OCI-LY3 (cell line): ENCODE measurements at regions not wholly inside any gene's neighbourhood (a gene's known extent, or its start where the extent isn't known, plus 50 kb on each side); places are given as distances from the start of the nearest gene placed in this dataset.
"Not testable (repeated sequence)": the region's sequence is repeated elsewhere in the genome, so short reads cannot be mapped to it uniquely, and the experiment has no call there.

Source experiments
- H2AFZ ChIP-seq: fragments of 200-600, 300-600 bp; shearing (Covaris generic); 2 replicates; pipeline ENCODE4 v1.6.0; 2014; ENCODE audit warnings: antibody characterized with exemption, low read depth, low read length
- H3K27ac ChIP-seq: fragments of 200-600, 300-600 bp; sonication (generic); 2 replicates; pipeline ENCODE4 v1.5.1; 2014; ENCODE audit warnings: mild to moderate bottlenecking, low read length, moderate library complexity, mixed read lengths
- H3K27me3 ChIP-seq: fragments of 200-600, 300-600 bp; sonication (generic); 2 replicates; pipeline ENCODE4 v1.6.1; 2014; ENCODE audit warnings: low read depth, low read length, mixed read lengths
- H3K36me3 ChIP-seq: fragments of 200-600, 300-600 bp; sonication (generic); replicated peaks from 2 replicates; pipeline ENCODE3; 2014; ENCODE audit warnings: low read depth, low read length, mixed read lengths
- H3K4me1 ChIP-seq: fragments of 300-600, 200-600 bp; sonication (generic); 2 replicates; pipeline ENCODE4 v1.6.1; 2014; ENCODE audit warnings: low read length, mixed read lengths
- H3K4me2 ChIP-seq: fragments of 200-600, 300-600 bp; sonication (generic); 2 replicates; pipeline ENCODE4 v1.6.1; 2014; ENCODE audit warnings: low read length, mixed read lengths
- H3K4me3 ChIP-seq: fragments of 300-600, 200-600 bp; sonication (generic); 2 replicates; pipeline ENCODE4 v1.5.1; 2014; ENCODE audit warnings: antibody characterized with exemption, mild to moderate bottlenecking, low read length, moderate library complexity
- H3K79me2 ChIP-seq: fragments of 300-600, 200-600 bp; shearing (Covaris generic); 2 replicates; pipeline ENCODE4 v1.6.1; 2014; ENCODE audit warnings: mild to moderate bottlenecking, low read length, mixed read lengths
- H3K9ac ChIP-seq: fragments of 300-600, 200-600 bp; shearing (Covaris generic); 2 replicates; pipeline ENCODE4 v1.6.0; 2014; ENCODE audit warnings: mild to moderate bottlenecking, low read length, moderate library complexity
- H3K9me3 ChIP-seq: fragments of 200-600, 300-600 bp; shearing (Covaris generic); 2 replicates; pipeline ENCODE4 v1.6.1; 2014; ENCODE audit warnings: low read length, mixed read lengths; ENCODE audit not compliant: insufficient read depth
- H4K20me1 ChIP-seq: fragments of 200-600, 300-600 bp; sonication (generic); 2 replicates; pipeline ENCODE4 v1.6.1; 2016; ENCODE audit warnings: low read length, mixed read lengths; ENCODE audit not compliant: insufficient read depth
- EZH2phosphoT487 ChIP-seq: fragments of 200-600 bp; shearing (Covaris generic); IDR thresholded peaks from 2 replicates; pipeline ENCODE4 v1.6.1; 2018; ENCODE audit warnings: antibody characterized with exemption, mixed run types, low read depth
- TF ChIP-seq, protein P1 (sequence below): fragments of 200-600, 300-600 bp; sonication (generic); IDR thresholded peaks from 2 replicates; pipeline ENCODE4 v1.5.1; 2014; ENCODE audit warnings: antibody characterized with exemption, low read length, low read depth

GRCh38 chr14:96718407-96718806 lies 78.8 kb upstream of the VRK1 start:
- TF ChIP-seq, protein P1, sequence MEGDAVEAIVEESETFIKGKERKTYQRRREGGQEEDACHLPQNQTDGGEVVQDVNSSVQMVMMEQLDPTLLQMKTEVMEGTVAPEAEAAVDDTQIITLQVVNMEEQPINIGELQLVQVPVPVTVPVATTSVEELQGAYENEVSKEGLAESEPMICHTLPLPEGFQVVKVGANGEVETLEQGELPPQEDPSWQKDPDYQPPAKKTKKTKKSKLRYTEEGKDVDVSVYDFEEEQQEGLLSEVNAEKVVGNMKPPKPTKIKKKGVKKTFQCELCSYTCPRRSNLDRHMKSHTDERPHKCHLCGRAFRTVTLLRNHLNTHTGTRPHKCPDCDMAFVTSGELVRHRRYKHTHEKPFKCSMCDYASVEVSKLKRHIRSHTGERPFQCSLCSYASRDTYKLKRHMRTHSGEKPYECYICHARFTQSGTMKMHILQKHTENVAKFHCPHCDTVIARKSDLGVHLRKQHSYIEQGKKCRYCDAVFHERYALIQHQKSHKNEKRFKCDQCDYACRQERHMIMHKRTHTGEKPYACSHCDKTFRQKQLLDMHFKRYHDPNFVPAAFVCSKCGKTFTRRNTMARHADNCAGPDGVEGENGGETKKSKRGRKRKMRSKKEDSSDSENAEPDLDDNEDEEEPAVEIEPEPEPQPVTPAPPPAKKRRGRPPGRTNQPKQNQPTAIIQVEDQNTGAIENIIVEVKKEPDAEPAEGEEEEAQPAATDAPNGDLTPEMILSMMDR = no peak
- no peak for TF ChIP-seq EZH2phosphoT487
- peaks cover 6% of the 10 kb centered on the region for H3K4me1 ChIP-seq
- peaks cover 16% of the 10 kb centered on the region for H3K27me3 ChIP-seq
- no peaks in the 10 kb centered on the region for H3K9me3 ChIP-seq
- H4K20me1 ChIP-seq = no peaks in the 10 kb centered on the region
- no peak overlapping the region for H3K27ac ChIP-seq
- H3K36me3 ChIP-seq = no peaks in the 10 kb centered on the region
- H3K4me3 ChIP-seq = no peak overlapping the region
- no peak overlapping the region for H3K9ac ChIP-seq
- H2AFZ ChIP-seq = no peak overlapping the region
- H3K4me2 ChIP-seq = no peak overlapping the region
- no peaks in the 10 kb centered on the region for H3K79me2 ChIP-seq

GRCh38 chr14:96720702-96721101 lies 76.5 kb upstream of the VRK1 start:
- H3K9ac ChIP-seq, H2AFZ ChIP-seq, H3K9me3 ChIP-seq, H3K4me1 ChIP-seq, H3K27ac ChIP-seq, H4K20me1 ChIP-seq, H3K79me2 ChIP-seq, H3K4me3 ChIP-seq, H3K27me3 ChIP-seq, H3K36me3 ChIP-seq, H3K4me2 ChIP-seq: not testable (repeated sequence)

- Histone ChIP-seq H3K4me2 (no peak overlapping the region), H3K4me1 (peaks cover 6% of the 10 kb centered on the region), H3K27ac (no peak overlapping the region), H4K20me1 (no peaks in the 10 kb centered on the region), H2AFZ (no peak overlapping the region), H3K4me3 (no peak overlapping the region), H3K9me3 (no peaks in the 10 kb centered on the region), H3K27me3 (no peaks in the 10 kb centered on the region), H3K36me3 (no peaks in the 10 kb centered on the region), H3K9ac (no peak overlapping the region), H3K79me2 (no peaks in the 10 kb centered on the region)
- TF ChIP-seq, protein P1 = no peak
- no peak for TF ChIP-seq EZH2phosphoT487
Observed at GRCh38 chr14:96722736-96723135, 74.4 kb upstream of the VRK1 start.

GRCh38 chr14:96723946-96724345 lies 73.2 kb upstream of the VRK1 start:
- no peaks in the 10 kb centered on the region for H3K79me2 ChIP-seq
- H3K9ac ChIP-seq = no peak overlapping the region
- no peak overlapping the region for H3K4me3 ChIP-seq
- H4K20me1 ChIP-seq = no peaks in the 10 kb centered on the region
- no peak overlapping the region for H3K27ac ChIP-seq
- TF ChIP-seq, protein P1 = no peak
- no peak for TF ChIP-seq EZH2phosphoT487
- H3K27me3 ChIP-seq = peaks cover 12% of the 10 kb centered on the region
- peaks cover 9% of the 10 kb centered on the region for H3K4me1 ChIP-seq
- no peak overlapping the region for H3K4me2 ChIP-seq
- no peaks in the 10 kb centered on the region for H3K36me3 ChIP-seq
- no peak overlapping the region for H2AFZ ChIP-seq
- no peaks in the 10 kb centered on the region for H3K9me3 ChIP-seq

GRCh38 chr14:96725232-96725631 lies 72.0 kb upstream of the VRK1 start:
- no peaks in the 10 kb centered on the region for H4K20me1 ChIP-seq
- H3K27ac ChIP-seq = no peak overlapping the region
- H3K27me3 ChIP-seq = peaks cover 22% of the 10 kb centered on the region
- H3K9me3 ChIP-seq = no peaks in the 10 kb centered on the region
- no peaks in the 10 kb centered on the region for H3K79me2 ChIP-seq
- no peak overlapping the region for H3K4me2 ChIP-seq
- H3K9ac ChIP-seq = no peak overlapping the region
- no peak overlapping the region for H3K4me3 ChIP-seq
- no peak for TF ChIP-seq EZH2phosphoT487
- TF ChIP-seq, protein P1 = no peak
- H3K36me3 ChIP-seq = no peaks in the 10 kb centered on the region
- no peak overlapping the region for H2AFZ ChIP-seq
- peaks cover 9% of the 10 kb centered on the region for H3K4me1 ChIP-seq
